ENCODE measurements at regions not wholly inside any gene's neighbourhood (a gene's known extent, or its start where the extent isn't known, plus 50 kb on each side); places are given as distances from the start of the nearest gene placed in this dataset.

DNA sequence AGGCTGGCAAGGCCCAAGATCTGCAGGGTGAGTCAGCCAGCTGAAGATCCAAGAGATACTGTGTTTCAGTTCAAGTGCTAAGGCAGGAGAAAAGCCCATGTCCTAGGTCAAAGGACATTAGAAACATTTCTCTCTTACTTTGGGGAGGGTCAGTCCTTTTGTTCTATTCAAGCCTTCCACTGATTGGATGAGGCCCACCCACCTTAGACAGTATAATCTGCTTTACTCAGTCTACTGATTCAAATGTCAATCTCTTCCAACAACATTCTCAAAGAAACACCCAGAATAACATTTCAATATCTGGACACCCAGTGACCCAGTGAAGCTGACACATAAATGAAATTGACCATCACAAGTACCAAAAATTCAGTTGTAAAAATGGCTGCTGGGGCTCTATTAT lies 367.8 kb upstream of the ZP4 start:
- H3K9me3 ChIP-seq (ENCODE audit: insufficient read depth, low read depth, low read length) = no peaks in the 10 kb centered on the region
- no peak overlapping the region for H3K27ac ChIP-seq (ENCODE audit: low read depth, low read length)
- no peaks in the 10 kb centered on the region for H3K27me3 ChIP-seq (ENCODE audit: insufficient read depth, low read length)
- H3K4me1 ChIP-seq (ENCODE audit: insufficient read depth, low read length) = peaks cover 20% of the 10 kb centered on the region
- H3K9ac ChIP-seq (ENCODE audit: low read depth, low read length) = no peak overlapping the region
- no peaks in the 10 kb centered on the region for H3K36me3 ChIP-seq (ENCODE audit: insufficient read depth, low read length)
- no peak overlapping the region for H3K4me3 ChIP-seq (ENCODE audit: low read length)

- Histone ChIP-seq H3K9me3 (ENCODE audit: insufficient read depth, low read depth, low read length) (no peaks in the 10 kb centered on the region), H3K27ac (ENCODE audit: low read depth, low read length) (no peak overlapping the region), H3K36me3 (ENCODE audit: insufficient read depth, low read length) (no peaks in the 10 kb centered on the region), H3K4me3 (ENCODE audit: low read length) (no peak overlapping the region), H3K9ac (ENCODE audit: low read depth, low read length) (no peak overlapping the region), H3K4me1 (ENCODE audit: insufficient read depth, low read length) (peaks cover 24% of the 10 kb centered on the region), H3K27me3 (ENCODE audit: insufficient read depth, low read length) (no peaks in the 10 kb centered on the region)
- WGBS = 96% methylated on average over 5 of the region's 7 CpGs
These were observed 366.4 kb upstream of the ZP4 start for GRCh38 chr1:238257018-238257621.

GRCh38 chr1:238254935-238255334 lies 364.2 kb upstream of the ZP4 start:
- no peak overlapping the region for H3K9ac ChIP-seq (ENCODE audit: low read depth, low read length)
- H3K27me3 ChIP-seq (ENCODE audit: insufficient read depth, low read length) = no peaks in the 10 kb centered on the region
- H3K9me3 ChIP-seq (ENCODE audit: insufficient read depth, low read depth, low read length) = no peaks in the 10 kb centered on the region
- peak overlapping the region; percentile 8; the same call in 1 of the 2 replicates for H3K27ac ChIP-seq (ENCODE audit: low read depth, low read length)
- whole genome bisulfite sequencing = 27% methylated on average over 1 of the region's 3 CpGs
- H3K4me1 ChIP-seq (ENCODE audit: insufficient read depth, low read length) = peaks cover 24% of the 10 kb centered on the region
- H3K36me3 ChIP-seq (ENCODE audit: insufficient read depth, low read length) = no peaks in the 10 kb centered on the region
- H3K4me3 ChIP-seq (ENCODE audit: low read length) = no peak overlapping the region

- Histone ChIP-seq H3K4me3 (ENCODE audit: low read length) (no peak overlapping the region), H3K9me3 (ENCODE audit: insufficient read depth, low read depth, low read length) (no peaks in the 10 kb centered on the region), H3K27ac (ENCODE audit: low read depth, low read length) (no peak overlapping the region), H3K9ac (ENCODE audit: low read depth, low read length) (no peak overlapping the region), H3K4me1 (ENCODE audit: insufficient read depth, low read length) (peaks cover 24% of the 10 kb centered on the region), H3K27me3 (ENCODE audit: insufficient read depth, low read length) (no peaks in the 10 kb centered on the region), H3K36me3 (ENCODE audit: insufficient read depth, low read length) (no peaks in the 10 kb centered on the region)
- 71% methylated on average over 14 of the region's 15 CpGs for WGBS
These were observed 361.5 kb upstream of the ZP4 start for GRCh38 chr1:238252033-238252802.

DNA sequence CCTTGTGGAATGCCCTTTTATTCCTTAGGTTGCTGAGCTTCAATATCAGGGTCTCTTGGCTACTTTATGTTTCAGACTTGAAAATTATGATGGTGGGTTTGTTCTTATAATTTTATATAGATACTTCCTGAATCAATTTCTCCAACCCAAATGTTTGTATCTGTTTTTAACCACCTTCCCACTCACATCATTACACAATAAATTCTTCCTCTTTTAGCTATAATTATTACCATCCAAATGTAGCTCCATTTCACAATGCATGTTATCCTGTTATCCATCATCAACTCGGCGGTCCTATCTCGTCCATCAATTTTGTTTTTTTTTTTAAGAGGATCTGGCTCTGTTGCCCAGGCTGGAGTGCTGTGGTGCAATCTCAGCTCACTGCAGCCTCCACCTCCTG lies 357.6 kb upstream of the ZP4 start:
- Histone ChIP-seq H3K9me3 (ENCODE audit: insufficient read depth, low read depth, low read length) (no peaks in the 10 kb centered on the region), H3K36me3 (ENCODE audit: insufficient read depth, low read length) (no peaks in the 10 kb centered on the region), H3K27ac (ENCODE audit: low read depth, low read length) (no peak overlapping the region), H3K27me3 (ENCODE audit: insufficient read depth, low read length) (no peaks in the 10 kb centered on the region), H3K9ac (ENCODE audit: low read depth, low read length) (no peak overlapping the region), H3K4me1 (ENCODE audit: insufficient read depth, low read length) (0 out of 2 replicates have a peak, but pooled peaks cover 4% of the 10 kb centered on the region), H3K4me3 (ENCODE audit: low read length) (no peak overlapping the region)
- WGBS = 97% methylated on average over 3 of the region's 3 CpGs

DNA sequence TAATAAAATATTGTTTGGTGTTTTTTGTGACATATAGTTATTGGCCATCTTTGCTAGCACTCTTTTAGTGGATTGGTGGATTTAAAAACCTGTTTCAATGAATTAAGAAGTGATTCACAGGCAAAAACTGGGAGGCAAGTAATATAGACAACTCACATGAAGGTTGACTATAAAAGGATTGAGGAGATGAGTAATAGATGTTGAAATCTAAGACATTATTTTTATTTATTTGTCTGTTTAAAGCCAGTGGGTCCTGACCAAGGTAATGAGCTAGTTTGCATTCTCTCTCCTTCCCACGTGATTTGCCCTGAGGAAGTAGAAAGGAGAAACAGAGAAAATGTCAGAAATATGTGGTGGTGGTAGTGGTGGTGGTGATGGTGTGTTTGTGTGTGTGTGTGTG lies 351.5 kb upstream of the ZP4 start:
- 90% methylated on average over 1 of the region's 1 CpG for WGBS
- no peaks in the 10 kb centered on the region for H3K36me3 ChIP-seq (ENCODE audit: insufficient read depth, low read length)
- H3K27ac ChIP-seq (ENCODE audit: low read depth, low read length) = no peak overlapping the region
- H3K4me1 ChIP-seq (ENCODE audit: insufficient read depth, low read length) = no peaks in the 10 kb centered on the region
- no peaks in the 10 kb centered on the region for H3K27me3 ChIP-seq (ENCODE audit: insufficient read depth, low read length)
- no peaks in the 10 kb centered on the region for H3K9me3 ChIP-seq (ENCODE audit: insufficient read depth, low read depth, low read length)
- no peak overlapping the region for H3K9ac ChIP-seq (ENCODE audit: low read depth, low read length)
- no peak overlapping the region for H3K4me3 ChIP-seq (ENCODE audit: low read length)

DNA sequence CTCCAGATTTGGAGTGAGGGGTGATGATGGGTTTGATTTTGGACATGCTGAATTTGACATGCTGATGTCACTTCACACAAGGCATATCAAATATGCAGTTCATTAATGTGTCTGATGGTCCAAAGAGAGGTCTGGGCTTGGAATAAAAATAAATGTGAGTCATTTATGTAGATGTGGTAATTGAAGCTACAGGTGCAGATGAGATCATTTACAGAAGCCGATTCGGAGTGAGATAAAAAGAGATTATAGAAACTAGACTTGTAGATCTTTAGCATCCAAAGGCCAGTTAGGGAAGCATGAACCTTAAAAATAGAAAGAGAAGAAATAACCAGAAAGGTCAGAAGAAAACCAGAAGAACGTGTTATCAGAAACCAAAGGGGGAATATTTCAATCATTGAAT lies 350.9 kb upstream of the ZP4 start:
- no peak overlapping the region for H3K4me3 ChIP-seq (ENCODE audit: low read length)
- 93% methylated on average over 3 of the region's 3 CpGs for WGBS
- H3K9ac ChIP-seq (ENCODE audit: low read depth, low read length) = no peak overlapping the region
- H3K27ac ChIP-seq (ENCODE audit: low read depth, low read length) = no peak overlapping the region
- no peaks in the 10 kb centered on the region for H3K4me1 ChIP-seq (ENCODE audit: insufficient read depth, low read length)
- no peaks in the 10 kb centered on the region for H3K36me3 ChIP-seq (ENCODE audit: insufficient read depth, low read length)
- H3K9me3 ChIP-seq (ENCODE audit: insufficient read depth, low read depth, low read length) = no peaks in the 10 kb centered on the region
- no peaks in the 10 kb centered on the region for H3K27me3 ChIP-seq (ENCODE audit: insufficient read depth, low read length)

GRCh38 chr1:238239343-238239742 lies 348.6 kb upstream of the ZP4 start:
- no peak overlapping the region for H3K27ac ChIP-seq (ENCODE audit: low read depth, low read length)
- H3K9ac ChIP-seq (ENCODE audit: low read depth, low read length) = no peak overlapping the region
- no peak overlapping the region for H3K4me3 ChIP-seq (ENCODE audit: low read length)
- H3K9me3 ChIP-seq (ENCODE audit: insufficient read depth, low read depth, low read length) = no peaks in the 10 kb centered on the region
- no peaks in the 10 kb centered on the region for H3K27me3 ChIP-seq (ENCODE audit: insufficient read depth, low read length)
- H3K4me1 ChIP-seq (ENCODE audit: insufficient read depth, low read length) = no peaks in the 10 kb centered on the region
- 95% methylated on average over 5 of the region's 5 CpGs for WGBS
- no peaks in the 10 kb centered on the region for H3K36me3 ChIP-seq (ENCODE audit: insufficient read depth, low read length)

DNA sequence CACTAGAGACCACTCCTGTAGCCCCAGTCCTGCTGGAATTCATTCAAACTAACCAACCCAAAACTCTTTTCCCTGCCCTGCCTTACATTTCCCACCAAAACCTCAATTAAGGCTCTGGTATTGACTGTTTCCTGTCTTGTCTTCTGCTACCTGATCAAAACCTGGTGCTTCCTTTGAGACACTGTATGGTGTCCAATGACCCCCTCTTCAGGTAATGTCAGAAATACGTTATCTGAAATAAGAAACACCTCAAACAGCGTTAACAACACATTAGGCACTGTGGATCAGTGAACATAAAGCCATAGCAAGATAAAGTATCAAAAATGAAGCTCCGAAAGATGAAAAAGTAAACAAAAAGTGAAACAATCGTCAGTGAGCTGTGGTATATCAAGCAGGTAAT lies 343.2 kb upstream of the ZP4 start:
- Histone ChIP-seq H3K27me3 (ENCODE audit: insufficient read depth, low read length) (no peaks in the 10 kb centered on the region), H3K36me3 (ENCODE audit: insufficient read depth, low read length) (no peaks in the 10 kb centered on the region), H3K9me3 (ENCODE audit: insufficient read depth, low read depth, low read length) (no peaks in the 10 kb centered on the region), H3K9ac (ENCODE audit: low read depth, low read length) (no peak overlapping the region), H3K27ac (ENCODE audit: low read depth, low read length) (no peak overlapping the region), H3K4me3 (ENCODE audit: low read length) (no peak overlapping the region), H3K4me1 (ENCODE audit: insufficient read depth, low read length) (no peaks in the 10 kb centered on the region)
- WGBS = 64% methylated on average over 4 of the region's 4 CpGs

GRCh38 chr1:238232084-238232710 lies 341.5 kb upstream of the ZP4 start:
- no peaks in the 10 kb centered on the region for H3K27me3 ChIP-seq (ENCODE audit: insufficient read depth, low read length)
- WGBS = 95% methylated on average over 3 of the region's 3 CpGs
- H3K36me3 ChIP-seq (ENCODE audit: insufficient read depth, low read length) = no peaks in the 10 kb centered on the region
- H3K27ac ChIP-seq (ENCODE audit: low read depth, low read length) = no peak overlapping the region
- H3K4me3 ChIP-seq (ENCODE audit: low read length) = no peak overlapping the region
- H3K4me1 ChIP-seq (ENCODE audit: insufficient read depth, low read length) = no peaks in the 10 kb centered on the region
- H3K9ac ChIP-seq (ENCODE audit: low read depth, low read length) = no peak overlapping the region
- H3K9me3 ChIP-seq (ENCODE audit: insufficient read depth, low read depth, low read length) = no peaks in the 10 kb centered on the region

DNA sequence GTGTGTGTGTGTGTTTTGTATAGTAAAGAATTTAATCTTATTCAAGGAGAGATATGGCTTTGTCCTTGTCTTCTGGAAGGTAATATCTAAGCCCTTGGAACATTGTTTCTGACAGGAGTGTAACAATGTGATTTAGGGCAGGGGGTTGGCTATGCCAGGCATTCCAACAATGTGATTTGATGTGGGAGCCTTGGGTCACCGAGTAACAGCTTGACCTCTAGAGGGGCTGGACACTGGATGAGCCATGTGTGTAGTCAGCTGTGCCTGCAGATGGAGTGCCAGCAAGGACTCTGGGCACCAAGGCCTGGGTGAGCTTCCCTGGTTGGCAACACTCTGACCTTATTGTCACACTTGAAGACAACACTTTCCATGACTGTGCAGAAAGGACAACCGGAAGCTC lies 336.1 kb upstream of the ZP4 start:
- H3K36me3 ChIP-seq (ENCODE audit: insufficient read depth, low read length) = no peaks in the 10 kb centered on the region
- 92% methylated on average over 2 of the region's 2 CpGs for WGBS
- H3K27ac ChIP-seq (ENCODE audit: low read depth, low read length) = no peak overlapping the region
- H3K27me3 ChIP-seq (ENCODE audit: insufficient read depth, low read length) = no peaks in the 10 kb centered on the region
- peaks cover 7% of the 10 kb centered on the region; the same call in 1 of the 2 replicates for H3K4me1 ChIP-seq (ENCODE audit: insufficient read depth, low read length)
- peaks cover 12% of the 10 kb centered on the region for H3K9me3 ChIP-seq (ENCODE audit: insufficient read depth, low read depth, low read length)
- H3K9ac ChIP-seq (ENCODE audit: low read depth, low read length) = no peak overlapping the region
- H3K4me3 ChIP-seq (ENCODE audit: low read length) = no peak overlapping the region

Data from HUES64 (cell line).